GM18517 (cell line): ENCODE measurements at regions not wholly inside any gene's neighbourhood (a gene's known extent, or its start where the extent isn't known, plus 50 kb on each side); places are given as distances from the start of the nearest gene placed in this dataset.
A peak's percentile ranks its signal among the peaks of the same experiment; 100 is the strongest.
"Not testable (repeated sequence)": the region's sequence is repeated elsewhere in the genome, so short reads cannot be mapped to it uniquely, and the experiment has no call there.

Experiments
- ATAC-seq: cut with Tn5 transposase; IDR thresholded peaks from one replicate; pipeline ENCODE4 v1.9.1; 2021; ENCODE audit warnings: mild to moderate bottlenecking, moderate library complexity; ENCODE audit not compliant: unreplicated experiment

DNA sequence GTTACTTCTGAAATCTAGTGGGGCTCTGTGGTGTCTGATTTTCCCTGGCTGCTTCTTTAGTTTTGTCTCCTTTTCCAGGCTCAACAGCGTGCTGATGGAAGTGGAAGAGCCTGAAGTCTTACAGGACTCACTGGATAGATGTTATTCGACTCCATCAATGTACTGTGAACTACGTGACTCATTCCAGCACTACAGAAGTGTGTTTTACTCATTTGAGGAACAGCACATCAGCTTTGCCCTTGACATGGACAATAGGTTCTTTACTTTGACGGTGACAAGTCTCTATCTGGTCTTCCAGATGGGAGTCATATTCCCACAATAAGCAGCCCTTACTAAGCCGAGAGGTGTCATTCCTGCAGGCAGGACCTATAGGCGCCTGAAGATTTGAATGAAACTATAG is 51.1 kb downstream of the NBPF8 start:
- ATAC-seq, result not testable (repeated sequence)

DNA sequence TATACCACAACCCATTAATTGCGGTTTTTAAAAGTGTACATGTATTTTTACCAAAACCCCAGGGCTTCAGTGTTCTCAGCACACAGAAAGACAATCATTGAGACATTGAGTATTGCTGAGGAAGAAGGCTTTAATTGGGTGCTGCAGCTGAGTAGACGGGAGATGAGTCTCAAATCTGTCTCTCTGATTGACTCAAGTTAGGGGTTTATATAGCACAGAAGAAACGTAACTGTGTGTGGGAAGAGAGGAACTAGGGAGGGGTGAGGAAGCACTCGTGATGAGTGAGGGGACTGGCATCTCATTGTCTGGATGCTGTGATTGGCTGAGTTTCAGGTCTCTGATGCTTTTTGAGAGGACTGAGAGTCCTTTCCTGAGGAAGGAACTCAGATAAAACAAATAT is 62.8 kb downstream of the NBPF8 start:
- not testable (repeated sequence) for ATAC-seq

DNA sequence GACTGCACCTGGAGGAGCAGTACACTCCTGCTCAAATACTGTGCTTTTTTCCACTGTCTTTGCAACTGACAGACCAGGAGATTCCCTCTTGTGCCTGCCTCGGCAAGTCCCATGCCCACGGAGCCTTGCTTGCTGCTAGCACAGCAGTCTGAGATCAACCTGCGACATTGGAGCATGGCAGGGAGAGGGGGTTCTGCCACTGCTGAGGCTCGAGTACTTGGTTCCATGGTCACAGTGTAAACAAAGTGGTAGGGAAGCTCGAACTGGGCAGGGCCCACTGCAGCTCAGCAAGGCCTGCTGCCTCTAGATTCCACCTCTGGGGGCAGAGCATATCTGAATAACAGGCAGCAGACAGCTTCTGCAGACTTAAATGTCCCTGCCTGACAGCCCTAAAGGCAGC is 63.6 kb downstream of the NBPF8 start:
- ATAC-seq, result not testable (repeated sequence)

DNA sequence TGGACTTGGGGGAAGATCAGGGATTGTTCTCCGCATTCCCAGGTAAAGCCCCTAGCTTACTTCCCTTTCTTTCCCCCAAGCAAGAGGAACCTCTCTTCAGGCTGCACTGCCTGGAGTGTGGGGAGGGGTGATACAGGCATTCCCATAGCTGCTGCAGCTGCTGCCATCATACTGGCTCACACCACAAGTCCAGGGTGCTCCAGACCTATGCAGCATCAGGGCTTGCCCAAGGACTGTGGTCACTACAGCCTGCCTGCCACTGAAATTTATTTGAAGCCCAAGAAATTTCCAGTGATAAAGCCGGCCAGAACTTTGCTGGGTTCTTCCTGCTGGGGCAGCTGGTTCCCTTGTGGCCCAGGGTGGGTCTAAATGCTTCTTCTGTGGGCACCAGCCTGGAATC is 72.7 kb downstream of the NBPF8 start:
- not testable (repeated sequence) for ATAC-seq

DNA sequence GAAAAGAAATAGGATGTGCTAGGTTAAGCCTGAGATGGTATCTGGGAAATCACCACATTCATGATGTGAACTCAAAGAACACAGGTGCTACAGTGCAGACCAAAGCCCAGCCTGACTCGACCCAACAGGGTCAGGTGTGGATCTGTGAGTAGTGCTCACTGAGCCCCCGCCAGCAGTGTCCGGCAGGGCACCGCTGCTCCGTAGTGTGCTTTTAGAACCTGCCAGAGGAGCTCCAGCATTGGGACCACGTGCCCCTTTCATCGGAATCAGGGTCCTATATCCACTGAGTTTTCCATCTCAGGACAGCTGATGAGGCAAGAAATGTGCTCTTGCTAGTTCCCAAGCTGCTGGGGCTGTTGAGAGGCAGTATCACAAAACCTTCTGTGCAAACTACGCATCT is 74.4 kb downstream of the NBPF8 start:
- not testable (repeated sequence) for ATAC-seq

DNA sequence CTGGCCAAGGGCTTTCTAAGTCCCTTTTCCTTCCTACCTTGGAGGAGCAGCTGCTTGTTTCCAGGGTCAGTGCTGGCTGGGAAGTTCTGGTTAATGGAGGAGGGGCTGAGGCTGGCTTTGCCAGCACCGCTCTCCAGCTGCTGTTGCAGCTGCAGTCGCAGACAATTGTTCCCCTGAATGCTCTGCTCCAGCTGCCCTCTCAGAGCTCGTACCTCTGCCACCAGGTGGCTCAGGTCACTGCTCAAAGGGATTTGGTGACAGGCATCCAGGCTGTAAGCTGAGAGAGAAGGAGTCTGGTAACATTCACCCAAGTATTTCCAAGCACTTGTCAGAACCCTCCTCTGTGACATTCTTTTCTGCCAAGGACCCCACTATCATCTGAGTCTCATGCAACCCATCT is 82.3 kb downstream of the NBPF8 start:
- ATAC-seq, result not testable (repeated sequence)

DNA sequence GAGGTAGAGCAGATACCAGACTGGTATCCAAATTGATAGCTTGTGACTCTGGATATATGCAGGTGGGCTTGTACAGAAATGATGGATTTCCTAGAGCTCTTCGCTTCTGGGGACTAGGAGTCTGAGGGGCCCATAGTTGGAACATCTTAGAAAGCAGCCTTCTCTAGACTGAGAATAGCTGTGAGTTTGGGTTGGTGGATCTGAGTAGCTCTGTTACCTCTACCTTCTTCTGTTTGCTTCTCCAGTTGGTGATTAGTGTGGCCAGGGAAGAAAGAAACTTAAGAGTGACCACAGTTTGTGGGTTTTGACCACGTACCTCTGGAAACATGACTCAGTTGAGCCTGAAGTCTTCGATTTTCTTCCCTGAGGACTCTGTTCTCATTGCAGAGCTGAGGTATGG is 88.4 kb downstream of the NBPF8 start:
- not testable (repeated sequence) for ATAC-seq

DNA sequence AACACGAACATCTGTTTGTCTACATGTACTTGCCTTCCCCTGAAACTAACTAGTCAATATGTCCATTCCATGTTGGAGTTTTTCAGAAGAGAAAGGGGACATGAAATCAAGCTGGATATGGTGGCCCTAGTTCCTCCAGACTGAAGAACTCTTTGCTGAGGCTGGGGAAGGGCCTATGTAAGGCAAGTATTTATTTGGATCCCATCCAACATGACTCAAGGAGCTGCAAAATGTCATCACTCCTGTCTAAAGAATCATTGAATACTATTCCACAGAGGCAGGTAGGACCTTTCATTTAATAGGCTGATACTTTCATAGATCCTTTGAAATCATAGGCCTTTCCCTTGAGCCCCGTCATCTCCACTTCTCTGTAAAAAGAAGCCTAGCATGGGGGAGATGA is 91.5 kb downstream of the NBPF8 start:
- not testable (repeated sequence) for ATAC-seq

DNA sequence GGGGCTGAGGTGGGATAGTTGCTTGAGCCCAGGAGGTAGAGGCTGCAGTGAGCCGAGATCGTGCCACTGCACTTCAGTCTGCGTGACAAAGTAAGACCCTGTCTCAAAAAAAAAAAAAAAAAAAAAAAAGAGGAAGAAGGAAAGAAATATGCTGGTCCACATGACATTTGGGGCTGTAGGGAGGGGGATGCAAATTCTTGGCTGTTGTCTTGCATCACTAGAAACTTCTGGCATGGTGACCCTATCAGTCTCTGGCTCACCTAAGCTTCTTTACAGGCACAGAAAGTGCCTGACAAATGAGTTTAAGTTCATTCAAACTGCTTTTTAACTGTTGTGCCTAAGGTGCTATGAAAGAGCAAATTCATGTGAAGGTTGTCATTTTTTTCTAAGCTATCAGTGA is 93.5 kb downstream of the NBPF8 start:
- not testable (repeated sequence) for ATAC-seq

DNA sequence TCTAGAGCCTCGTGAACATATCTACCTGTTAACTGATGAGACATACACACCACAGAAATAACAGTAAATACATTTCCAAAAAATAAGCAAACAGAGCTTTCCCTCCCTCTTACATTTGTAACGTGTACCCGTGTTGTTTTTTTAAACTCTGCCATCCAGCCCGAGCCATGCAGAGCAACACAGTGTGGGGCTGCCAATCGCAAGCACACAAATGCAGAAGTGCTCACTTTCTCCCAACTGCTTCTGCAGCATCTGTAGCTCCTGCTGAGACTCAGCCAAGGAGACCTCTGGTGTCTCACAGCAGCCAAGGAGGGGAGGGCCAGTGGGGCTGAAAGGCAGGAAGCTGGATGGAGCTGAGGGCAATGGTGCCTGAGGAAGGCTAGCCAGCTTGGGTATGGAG is 94.4 kb downstream of the NBPF8 start:
- ATAC-seq, result not testable (repeated sequence)

DNA sequence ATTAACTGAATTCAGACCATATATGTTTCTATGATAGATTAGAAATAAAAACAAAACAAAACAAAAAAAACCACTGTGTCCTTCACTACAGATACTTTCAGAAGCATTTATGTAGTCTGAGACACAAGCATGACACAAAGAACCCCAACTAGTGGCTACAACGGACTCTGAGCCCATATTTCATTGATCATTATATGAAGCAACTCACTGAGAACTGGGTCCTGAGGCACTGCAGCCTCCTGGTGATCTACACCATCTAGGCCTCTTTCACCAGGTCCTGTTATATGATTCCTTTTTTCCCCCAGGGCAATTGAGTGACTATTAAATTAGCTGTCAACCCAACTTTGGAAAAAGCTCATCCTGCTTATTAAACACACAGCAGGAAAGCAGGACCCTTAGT is 98.3 kb downstream of the NBPF8 start:
- not testable (repeated sequence) for ATAC-seq

DNA sequence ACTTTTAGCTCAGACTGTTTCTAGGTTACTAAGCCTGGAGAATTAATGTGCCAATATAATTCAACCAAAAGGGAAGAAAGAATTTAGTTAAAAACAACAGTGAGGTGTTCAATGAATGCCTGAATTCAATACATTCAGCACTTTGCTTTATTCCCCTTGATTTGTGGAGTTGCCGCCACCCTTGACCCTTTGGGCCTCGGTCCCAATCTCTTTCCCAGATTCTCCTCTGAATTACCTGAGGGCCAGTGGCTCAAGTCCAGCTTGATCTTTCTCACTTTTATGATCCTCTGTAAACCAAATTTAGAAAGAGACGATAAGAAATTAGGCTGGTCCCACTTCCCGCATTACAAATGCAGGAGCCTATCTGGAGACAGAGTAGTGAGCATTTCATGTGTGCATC is 98.7 kb downstream of the NBPF8 start:
- not testable (repeated sequence) for ATAC-seq

DNA sequence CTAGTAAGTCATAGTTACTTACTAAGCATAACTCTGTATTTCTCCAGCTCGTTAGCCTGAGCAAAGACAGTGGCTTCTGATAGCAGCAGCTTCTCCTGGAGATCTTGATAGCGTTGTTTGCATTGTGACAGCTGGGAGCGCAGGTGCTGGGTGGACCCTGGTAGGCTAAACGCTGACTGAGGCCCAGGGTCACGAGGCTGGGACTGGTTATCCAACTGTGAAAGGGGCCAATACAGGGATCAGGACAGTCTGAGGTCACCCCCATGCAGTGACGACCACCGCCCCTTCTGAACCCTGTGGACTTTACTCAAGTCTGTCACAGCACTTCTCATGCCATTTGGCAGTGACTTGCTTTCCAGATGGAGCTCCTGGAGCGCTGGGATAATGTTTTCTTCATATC is 104.4 kb downstream of the NBPF8 start:
- not testable (repeated sequence) for ATAC-seq

DNA sequence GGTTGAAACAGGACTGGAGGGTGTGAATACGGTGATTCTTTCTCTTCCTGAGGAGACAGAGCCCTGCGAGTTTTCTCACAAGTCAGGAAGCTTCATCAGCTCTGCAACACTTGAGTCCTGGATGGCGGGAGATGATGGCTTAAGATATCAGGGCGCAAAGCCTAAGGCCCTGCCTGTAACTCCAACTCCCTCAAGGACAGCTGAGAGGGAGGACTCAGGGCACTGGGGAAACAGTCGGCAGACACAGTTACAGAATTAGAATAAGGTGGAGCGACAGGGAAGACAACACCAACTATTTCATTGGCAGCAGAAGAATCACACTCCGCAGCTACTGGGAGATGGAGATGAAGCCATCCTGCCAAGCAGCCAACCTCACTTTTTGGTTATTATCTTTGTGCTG is 109.6 kb downstream of the NBPF8 start:
- ATAC-seq, result not testable (repeated sequence)

DNA sequence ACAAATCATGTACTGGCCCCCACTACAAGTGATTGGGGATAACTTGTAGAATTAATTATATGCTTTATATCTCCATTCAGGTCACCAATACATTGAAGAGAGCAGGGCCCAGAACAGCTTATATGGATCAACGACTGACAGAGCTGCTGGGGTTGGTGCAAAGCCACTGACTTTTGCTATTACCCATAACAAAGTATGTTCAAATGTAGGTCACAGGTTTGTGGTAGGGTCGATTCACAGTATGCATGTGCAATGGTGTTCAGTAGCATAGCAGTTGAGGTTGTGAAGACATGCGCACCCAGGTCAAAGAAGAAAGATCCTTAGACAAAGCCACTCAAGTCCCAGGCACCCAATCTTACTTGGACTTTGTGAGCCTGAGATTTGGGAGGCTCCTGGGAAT is 110.6 kb downstream of the NBPF8 start:
- ATAC-seq, result not testable (repeated sequence)

DNA sequence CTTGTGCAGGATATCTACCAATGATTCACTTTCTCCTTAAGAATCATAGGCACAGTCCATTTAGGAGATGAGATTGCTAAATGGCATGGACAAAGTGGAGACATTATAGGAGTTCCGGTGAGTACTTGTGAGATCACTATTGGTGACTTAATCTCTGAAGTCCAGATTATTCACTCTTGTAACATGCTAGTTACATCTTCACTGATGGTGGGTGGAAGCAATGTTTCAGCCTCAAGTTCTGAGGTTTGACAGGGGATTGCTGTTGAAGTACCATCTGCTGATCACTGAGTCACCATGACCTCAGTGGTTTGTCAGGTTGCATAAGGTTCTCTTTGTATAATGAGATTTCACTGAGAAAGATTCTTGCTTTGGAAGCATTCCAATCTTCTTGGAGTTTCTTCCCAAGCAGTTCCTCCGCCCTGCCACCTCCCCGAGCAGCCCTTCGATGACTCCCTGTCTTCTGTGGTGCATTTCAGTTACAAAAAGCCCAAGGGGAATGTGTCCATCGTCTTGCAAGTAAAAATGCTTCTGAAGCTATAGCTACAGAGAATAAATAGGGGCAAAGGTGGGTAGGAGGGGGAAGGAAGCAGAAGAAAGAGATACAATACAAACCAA is 114.7 kb downstream of the NBPF8 start:
- ATAC-seq, result not testable (repeated sequence)

DNA sequence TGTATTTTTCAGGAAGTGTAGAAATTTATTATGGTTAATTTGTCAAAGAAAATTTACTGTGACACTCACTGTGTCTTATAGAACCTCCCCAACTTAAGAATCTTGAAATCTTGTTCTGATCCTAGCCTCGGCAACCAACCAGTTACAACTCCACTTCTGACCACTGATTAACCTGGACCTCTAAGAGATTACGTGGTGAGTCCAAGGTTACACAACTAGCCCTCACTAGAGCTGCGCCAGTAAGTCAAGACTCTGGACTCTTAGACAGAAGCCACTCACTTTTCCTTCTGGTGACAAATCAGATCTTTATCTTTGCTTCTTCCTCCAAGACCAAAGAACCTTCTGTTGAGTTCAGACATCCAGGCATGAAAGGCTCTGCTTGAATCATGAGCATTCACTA is 116.6 kb downstream of the NBPF8 start:
- not testable (repeated sequence) for ATAC-seq

DNA sequence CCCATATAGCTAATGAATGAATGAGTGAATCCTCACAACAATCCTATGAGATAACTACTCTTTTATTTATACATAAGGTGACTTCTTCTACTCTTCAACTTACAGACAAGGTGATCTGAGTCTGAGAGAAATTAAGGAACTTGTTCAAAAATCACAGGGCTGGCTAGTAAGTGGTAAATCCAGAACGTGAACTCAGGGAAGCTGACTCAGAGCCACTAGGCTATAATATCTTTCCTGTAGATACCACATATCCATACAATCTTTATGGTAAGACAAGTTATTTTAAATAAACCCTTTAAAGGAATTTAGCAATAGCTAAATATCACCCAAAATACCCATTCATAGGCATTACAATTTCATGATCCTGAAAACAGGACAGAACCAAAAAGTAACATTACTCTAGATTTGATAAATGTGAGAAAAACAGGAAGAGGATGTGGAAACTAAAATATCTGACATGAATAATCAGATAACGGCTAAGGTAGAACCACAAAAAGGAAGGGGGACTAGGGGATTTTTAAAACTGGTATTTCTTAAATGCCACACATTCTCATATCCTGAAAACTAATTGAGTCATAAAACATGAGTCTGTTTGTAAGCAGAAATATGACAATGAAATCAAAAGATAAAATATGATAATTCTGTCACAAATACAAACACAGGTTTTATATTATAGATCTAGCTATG is 119.7 kb downstream of the NBPF8 start:
- peak; percentile 75 for ATAC-seq

DNA sequence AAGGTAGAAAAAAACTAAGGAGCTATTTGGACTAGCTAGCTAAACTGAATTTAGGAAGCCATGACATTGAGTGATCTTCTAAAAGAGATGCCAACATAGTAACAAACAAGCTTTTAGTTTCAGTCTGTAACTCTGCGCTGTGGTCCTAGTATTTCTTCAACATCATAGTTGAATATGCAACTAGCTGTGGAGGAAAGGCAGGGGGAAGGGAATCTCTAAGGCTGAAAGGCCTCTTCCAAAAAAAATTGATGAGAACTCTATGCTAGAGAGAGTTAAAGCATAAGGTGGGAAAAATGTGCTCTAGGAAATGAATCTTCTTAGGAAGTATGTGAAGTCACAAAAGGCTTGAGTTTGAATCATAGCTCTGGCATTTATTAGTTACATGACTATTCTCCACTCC is 120.2 kb downstream of the NBPF8 start:
- peak; percentile 62 for ATAC-seq

DNA sequence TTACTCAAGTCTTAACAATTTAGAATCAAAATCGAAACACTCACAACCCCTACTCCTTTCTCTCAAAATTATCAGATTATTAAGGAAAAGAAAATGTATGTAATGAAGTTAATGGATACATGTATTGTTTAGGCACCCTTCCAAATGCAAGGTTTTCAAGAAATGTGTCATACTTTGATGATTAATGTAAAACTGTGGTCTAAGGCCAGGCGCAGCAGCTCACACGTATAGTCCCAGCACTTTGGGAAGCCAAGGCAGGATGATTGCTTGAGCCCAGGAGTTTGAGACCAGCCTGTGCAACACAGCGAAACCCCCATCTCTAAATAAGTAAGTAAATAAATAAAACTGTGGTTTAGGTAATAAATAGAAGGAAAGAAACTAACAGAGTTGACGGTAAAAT is 126.6 kb downstream of the NBPF8 start:
- not testable (repeated sequence) for ATAC-seq

DNA sequence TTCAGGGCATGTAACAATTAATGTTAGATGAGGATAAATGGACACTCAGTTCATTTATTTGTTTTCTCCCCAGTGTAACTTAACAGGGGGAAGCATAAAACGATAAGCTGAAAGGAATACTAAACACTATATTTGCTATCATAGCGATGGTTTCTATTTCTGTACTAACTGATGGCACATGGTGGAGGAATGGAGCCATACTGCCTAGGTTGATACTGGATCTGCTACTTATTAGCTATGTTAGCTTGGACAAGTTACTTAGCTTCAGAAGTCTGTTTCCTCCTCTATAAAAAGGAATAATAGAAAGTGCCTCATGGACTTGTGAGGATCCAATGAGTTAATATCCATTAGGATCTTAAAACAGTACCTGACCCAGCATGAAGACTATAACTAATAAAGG is 127.5 kb downstream of the NBPF8 start:
- not testable (repeated sequence) for ATAC-seq

DNA sequence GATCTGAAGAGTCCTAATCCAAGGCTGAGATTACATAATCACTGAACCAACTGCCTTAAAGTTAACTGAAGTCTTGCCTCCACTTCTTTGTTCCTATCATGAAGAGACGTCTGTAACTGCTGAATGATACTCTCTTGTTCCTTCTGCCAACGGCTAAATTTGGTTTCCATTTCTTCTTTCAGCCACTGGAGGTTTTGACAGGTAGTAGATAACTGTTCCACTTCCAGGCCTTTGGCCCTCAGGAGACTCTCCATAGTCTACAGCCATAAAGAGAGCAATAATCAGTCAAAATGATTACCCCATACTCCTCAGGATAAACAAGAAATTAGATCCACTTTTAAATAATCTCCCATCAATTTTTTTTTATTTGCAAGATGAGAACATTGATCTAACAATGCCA is 128.1 kb downstream of the NBPF8 start:
- not testable (repeated sequence) for ATAC-seq

DNA sequence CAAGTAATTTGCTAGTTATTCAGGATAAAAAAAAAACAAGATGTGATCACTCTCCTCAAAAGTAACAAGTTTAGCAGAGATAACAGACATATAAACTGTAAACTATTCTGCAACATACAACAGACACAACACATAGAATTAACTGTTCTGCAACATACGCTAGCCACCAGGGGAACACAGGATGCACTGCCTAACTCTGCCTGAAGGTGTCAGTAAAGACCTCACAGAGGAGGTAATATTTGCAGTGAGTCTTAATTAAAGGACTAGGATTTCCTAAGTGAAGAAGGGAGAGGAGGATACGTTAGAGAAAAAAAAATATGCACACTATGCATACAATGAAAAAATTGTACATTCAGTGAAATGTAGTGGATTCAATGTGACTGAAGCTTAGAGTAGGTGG is 129.6 kb downstream of the NBPF8 start:
- peak; percentile 91 for ATAC-seq
